HG03565 (cell line): ENCODE measurements at regions not wholly inside any gene's neighbourhood (a gene's known extent, or its start where the extent isn't known, plus 50 kb on each side); places are given as distances from the start of the nearest gene placed in this dataset.

Experiments used
- ATAC-seq: cut with Tn5 transposase; IDR thresholded peaks from one replicate; pipeline ENCODE4 v1.9.1; 2021; ENCODE audit warnings: mild to moderate bottlenecking, moderate library complexity; ENCODE audit not compliant: unreplicated experiment

DNA sequence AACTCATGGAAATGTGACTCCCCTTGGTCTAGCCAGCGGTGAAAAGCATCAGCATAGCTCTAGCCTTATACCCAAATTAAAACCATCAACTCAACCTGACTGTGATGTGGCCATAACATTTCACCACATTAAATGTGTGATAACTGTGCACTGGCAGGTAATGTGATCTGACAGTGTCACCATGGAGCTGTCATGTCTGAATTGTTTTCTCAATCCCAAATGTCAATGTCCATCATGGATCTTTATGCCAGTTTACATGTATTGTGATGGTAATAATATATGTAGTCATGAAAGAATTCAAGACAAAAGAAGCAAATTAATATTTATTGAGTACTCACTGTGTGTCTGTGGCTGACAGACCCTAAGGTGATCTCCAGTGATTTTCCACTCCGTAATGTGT, 213.4 kb upstream of the EOMES start:
- no peak for ATAC-seq

DNA sequence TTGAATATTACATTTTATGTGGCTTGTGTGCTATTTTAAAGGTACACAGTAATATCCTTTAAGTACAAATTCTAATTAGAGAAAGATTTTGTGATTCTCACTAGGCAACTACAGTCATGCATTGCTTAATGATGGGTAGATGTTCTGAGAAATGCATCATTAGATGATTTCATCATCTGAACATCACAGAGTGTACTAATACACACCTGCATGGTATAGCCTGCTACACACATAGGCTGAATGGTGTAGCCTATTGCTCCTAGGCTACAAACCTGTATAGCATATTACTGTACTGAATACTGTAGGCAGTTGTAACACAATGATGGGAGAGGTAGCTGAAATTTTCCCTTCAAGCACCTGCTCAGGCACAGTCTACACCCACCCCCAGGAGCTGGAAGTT, 217.4 kb upstream of the EOMES start:
- no peak for ATAC-seq

DNA sequence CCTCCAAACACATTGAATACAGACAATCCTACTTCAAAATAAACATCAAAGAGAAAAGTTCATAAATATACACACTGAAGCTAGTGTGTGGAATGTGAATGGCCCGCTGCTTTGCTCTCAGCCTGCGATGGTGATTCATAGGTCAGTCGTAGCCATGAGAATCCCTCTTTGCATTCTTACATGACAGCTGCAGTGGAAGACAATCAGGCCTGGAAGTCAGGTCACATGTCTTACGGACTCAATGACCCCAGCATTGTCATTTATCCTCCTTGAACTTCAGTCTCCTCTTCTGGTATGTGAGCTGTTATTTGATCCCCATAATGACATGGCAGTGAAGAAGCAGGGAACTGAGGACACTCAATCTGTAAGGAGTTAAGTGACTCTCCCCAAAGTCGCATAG, 217.8 kb upstream of the EOMES start:
- no peak for ATAC-seq

DNA sequence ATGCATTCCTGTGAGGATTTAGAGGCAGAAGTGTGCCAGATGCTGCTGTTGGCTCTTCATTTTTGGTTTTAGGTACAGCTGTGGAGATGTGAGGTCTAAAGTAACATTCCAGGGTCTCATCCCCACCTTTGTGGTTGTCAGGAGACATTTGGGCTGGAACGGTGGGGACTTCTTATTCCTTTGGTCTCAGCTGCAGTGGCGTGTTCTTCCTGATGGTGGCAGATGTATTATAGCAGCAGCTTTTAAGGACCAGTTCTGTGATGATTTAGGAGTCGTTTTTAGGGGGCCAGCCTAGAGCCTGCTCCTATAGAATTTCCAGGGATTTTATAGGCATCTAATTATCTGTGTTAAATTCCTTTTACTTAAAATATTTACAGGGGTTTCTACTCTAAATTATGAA, 221.0 kb upstream of the EOMES start:
- ATAC-seq, result no peak

DNA sequence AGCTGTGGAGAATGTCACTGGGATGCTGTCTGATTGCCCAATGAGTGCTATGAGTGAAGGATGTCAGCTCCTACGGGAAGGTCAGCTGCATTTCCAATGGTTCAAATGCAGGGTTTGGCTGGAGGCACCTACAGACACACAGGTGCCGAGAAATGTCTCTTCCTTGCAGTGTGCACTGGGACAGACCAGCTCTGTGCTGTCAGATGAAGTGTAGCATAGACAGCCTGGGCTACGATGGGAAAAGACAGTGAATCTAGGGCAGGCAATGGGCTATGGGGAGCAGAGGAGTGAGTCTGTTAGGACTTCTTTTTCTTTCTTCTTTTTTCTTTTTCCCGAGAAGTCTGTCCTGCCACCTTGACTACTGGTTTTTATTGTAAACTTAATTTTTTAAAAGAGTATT, 223.1 kb upstream of the EOMES start:
- no peak for ATAC-seq

DNA sequence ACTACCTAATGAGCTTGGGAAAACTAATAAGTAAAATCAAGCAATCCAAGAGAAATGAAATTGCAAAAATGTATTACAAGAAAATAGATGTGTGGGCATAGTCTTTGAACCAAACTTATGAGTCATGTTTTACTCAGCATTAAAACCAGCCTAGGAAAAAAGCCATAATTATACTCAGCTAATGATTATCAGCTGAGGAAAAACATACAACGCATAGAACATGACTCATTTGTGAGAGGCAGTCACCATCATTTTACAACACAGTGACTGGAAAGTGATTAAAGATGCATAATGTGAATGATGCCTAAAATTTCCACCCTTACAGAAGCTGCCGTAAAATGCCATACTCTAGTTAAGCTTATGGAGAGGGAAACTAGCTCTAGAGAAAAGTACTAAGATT, 238.0 kb upstream of the EOMES start:
- no peak for ATAC-seq

DNA sequence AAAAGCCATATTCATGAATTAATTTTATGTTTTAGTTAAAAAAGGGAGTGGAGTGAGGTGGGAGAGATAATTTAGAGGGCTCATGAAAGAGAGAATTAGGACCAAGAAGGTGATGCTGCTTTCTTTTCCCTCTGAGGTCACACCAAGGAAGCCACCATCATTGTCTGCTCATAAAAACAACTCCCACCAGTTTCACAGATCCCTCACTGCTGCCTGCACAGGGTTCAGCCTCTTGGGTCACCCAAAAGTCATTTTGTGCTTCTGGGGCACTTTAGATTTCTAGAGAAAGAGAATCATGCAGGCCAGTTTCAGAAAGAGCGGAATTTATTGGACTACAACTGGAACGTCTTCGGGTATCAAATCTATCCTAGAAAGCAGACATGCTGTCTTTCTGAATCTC, 241.4 kb upstream of the EOMES start:
- ATAC-seq, result no peak

DNA sequence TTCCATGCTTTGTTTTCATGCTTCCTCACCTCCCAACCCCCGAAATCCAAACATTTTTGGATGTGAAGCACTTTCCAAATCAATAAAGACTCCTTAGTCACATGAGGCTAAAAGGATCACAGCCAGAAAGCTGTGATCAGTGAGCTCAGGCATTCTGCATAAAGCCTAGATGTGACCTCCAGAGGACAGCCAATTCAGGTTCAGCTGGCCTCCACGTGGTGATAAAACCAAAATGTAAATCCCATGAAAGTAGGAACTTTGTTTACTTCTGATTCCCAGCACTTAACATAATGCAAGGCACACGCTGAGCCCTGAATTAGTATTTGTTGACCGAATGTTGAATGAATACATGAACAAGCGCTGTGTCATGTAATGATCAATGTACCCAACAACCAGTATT, 249.5 kb upstream of the EOMES start:
- ATAC-seq, result no peak

DNA sequence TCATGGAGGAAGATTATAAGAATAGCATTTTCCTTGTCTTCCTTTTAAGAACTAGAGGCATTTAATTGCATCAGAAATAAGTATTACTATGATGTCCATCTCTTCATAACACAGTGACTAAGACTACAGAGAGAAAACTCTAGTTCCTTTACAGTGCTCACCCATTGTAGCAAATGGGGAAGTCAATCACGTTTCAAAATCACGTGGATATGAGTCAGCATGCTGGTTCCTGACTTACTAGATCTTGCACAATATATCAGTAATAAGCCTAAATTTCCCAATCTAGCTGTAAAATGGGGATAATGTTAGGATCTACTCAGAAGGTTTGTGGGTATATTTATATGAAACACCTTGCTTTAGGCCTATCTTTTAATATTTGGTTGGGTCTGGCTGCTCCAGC, 254.8 kb upstream of the EOMES start:
- peak; percentile 75 for ATAC-seq

DNA sequence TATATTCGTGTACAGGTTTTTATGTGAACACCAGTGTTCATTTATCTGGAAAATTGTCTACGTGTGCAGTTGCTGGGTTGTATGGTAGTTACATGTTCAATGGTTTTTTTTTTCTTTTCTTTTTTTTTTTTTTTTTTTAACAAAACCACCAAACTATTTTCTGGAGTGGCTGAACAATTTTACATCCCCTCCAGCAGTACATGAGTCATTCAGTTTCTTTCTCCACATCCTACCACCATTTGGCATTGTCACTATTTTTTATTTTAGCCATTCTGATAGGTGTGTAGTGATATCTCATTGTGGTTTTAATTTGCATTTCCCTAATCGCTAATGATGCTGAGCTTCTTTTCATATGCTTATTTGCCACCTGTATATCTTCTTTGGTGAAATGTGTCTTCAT, 256.3 kb upstream of the EOMES start:
- ATAC-seq, result no peak

DNA sequence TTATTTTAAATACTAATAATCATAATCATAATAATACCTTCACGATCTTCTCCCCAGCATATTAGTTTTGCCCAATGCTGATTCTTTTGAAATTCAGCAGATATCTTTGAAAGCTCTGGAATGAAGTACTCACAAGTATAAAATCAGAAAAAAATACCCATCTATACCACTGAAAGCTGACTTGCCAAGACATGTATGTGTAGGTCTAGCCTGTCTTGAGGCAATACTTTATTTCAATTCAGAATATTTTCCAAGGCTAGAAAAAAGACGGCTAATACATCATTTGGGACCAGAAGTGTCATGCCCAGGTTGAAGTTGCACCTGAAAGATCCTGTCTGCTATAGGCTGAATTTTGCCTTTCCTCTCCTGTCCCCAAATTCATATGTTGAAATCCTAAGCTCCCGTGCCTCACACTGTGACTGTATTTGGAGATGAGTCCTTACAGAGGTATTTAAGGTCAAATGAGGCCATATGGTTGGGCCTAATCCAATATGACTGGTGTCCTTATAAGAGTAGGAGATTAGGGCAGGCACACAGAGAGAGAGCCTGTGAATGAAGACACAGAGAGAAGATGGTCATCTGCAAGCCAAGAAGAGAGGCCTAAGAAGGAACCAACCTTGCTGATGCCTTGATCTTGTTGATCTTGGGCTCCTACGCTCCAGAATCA, 255.9 kb upstream of the CMC1 start:
- ATAC-seq, result no peak

DNA sequence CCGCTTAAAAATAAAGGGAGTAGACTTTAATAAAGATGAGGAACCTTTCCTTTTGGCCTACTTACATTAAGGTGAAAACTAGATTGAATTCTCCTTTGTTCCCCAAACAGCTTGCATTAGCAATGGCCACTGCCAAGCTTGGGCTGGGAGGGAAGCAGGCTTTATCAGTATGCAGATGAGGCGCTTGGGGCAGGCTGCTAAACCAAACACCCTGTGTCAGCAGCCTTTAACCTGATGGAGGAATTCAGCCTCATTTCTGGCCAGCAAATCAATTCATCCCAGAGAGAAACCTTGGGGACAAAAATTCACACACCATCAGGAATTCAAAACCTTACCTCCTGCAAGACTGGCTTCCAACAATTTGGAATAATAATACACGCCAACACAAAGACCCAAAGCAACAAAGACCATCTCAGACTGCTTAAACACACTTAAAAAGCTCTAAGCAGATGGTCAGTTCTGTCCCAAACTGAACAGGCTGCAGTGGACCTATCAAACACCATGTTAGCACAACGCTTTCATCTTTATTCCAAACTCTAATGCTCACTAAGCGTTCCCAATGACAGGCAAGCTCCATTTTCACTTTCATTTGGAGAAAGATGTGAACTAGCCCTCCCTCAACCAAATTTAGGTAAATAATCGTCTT, 255.1 kb upstream of the CMC1 start:
- no peak for ATAC-seq

DNA sequence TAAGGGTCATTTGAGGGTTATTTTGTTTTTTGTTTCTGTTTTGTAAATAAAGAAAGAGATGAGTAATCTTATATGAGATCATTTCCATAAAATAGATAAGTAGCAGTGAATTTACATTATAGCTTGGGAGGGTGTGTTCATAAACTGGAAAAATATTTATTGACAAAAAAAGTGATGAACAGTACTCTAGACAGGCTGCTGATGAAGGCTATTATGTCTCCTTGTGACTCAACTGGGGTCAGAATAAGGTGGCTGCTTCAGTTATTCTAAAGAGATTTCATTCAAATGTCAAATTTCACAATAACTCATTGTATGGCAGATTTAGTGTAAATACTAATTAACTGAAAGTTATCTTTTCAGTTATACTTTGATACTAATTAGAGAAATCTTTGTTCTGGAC, 251.1 kb upstream of the CMC1 start:
- ATAC-seq, result no peak

DNA sequence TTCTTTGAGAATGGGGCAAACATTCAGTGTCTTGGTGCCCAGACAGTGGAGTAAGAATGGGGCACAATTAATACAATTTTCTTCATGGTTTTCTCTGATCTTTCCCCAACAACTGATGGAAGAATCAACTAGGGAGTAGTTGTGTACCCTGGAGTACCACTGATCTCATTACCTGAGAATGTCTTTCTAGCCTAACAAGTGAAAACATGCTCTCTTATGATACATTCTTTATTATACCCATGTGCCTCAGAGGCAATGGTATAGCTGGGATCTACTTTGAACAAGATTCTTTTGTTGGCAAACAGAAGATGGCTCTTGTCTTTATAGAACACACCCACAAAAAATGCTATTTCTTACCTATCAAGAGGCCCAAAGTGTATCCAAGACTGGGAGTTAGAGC, 250.6 kb upstream of the CMC1 start:
- ATAC-seq, result no peak

DNA sequence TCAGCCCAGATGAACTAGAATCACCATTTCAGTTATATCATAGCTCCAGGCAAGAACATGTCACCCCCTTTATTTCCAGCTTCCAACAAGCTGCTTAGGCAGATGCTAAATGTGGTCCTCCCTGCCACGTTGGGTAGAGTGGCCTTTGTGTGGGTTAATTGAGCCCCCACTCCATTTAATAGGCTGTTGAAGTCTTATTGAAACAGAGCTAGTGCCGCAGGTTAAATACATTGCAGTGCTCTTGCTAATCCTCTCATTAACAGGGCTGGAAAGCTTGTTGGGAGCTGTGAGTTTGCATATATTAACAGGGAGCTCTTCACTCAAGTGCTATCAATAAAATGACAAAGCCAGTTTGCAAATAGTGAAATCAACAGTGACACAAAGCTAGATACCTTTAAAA, 248.4 kb upstream of the CMC1 start:
- ATAC-seq, result no peak

DNA sequence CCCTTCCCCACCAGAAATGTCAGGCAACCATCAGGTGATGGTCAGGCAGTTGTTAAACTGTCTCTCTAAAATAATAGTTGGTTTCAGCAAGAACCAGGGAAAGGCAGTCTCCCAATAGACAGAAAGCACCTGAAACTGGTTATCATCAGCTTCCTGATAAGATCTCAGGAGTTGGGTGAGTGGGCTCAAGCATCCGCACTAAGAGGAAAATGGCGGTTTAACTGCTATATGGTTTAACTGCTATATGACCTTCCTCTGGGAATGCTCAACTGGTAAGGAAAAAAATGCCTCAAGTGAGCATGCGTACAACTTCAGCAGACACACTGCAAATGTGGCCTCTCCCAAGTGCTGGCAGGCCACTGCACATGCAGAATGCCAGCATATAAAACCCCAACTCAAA, 240.8 kb upstream of the CMC1 start:
- ATAC-seq, result no peak

DNA sequence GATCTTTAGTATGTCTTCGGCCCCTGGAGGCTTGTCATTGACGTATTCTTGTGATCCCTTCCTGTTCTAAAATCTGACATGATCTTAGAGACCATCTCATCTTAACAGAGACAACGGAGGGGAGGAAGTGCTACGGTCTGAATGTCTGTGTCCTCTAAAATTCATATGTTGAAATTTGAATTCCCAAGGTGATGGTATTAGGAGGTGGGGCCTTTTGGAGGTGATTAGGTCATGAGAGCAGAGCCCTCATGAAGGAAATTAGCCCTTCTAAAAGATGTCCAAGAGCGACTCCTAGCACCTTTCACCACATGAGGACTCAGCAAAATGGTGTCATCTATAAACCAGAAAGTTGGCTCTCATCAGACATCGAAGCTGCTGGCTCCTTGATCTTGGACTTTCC, 233.2 kb upstream of the CMC1 start:
- no peak for ATAC-seq

DNA sequence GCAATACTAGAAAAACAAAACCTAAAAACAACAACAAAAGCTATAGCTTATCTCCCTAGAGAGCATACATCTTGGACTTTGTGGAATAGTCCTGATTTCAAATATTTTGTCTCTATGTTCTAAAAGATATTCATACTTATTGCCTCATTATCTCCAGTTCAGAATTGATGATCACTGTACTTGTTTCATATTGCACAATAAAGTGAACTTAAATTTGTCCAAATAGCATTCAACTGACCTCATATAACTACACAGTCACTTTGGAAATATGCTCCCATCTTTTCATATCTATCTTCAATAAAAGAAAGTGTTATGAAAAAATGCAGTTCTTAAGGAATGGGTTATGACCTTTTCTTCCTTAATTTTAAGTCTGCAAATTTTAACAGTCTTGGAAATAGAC, 228.6 kb upstream of the CMC1 start:
- no peak for ATAC-seq

DNA sequence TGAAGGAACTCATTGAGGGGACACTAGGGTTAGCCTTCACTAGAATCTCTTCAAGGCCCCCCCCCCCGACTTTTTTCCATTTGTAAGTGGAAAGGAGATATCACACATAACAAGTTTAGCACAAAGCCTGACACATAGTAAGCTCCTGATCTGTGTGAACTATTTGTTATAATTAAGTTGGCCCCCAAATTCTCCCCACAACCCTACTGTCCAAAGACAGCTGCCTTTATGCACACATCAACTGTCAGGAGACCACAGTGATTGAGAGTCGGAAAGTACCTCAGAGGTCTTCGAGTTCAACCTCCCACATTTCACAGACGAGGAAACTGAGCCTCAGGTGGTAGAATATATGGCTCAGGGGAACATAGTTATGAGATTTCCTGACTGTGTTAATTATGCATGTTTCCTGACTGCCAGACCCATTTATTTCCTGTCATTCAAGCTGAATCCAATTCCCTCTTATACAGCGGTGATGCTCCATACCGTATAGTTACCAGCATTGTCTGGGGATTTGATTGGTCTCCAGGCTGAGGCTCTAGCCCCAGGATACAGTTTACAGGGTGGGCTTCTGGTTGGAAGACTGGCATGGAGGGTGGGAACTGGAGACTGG, 227.4 kb upstream of the CMC1 start:
- no peak for ATAC-seq

DNA sequence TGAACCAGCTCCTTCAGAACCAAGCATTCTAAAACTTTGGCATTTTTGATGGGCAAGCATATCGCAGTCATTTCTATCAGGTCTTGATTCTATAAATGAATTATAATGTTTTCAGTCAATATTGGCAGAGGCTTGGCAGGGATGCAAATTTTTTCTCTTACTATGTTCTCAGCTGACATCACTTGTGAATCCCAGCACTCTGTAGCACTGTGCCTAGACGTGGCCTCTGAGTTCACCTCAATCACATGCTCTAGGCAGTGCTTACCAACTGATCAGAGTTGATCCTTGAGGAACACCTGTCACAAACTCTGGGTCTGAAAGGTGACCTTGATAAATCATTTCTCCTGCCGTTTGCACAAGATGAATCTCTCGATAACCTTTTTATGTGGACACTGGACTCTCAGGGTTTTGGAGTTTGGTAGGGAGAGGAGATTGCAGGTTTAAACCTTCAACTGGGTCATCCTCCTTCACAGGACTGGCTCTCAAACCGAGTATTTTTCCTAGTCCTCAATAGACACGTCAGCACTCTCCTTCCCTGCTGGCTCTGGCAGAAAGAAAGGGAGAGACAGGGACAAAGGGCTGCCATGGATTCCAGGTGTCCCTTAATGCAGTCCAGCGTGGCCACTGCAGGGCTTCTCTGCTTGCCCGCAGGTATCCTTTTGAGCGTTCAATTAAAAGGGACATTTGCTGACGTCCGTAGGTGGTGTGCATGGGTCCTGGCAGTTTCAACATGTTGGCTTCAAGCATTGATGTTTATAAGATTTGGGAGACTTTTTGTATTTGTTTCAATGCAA, 222.3 kb upstream of the CMC1 start:
- ATAC-seq, result no peak

DNA sequence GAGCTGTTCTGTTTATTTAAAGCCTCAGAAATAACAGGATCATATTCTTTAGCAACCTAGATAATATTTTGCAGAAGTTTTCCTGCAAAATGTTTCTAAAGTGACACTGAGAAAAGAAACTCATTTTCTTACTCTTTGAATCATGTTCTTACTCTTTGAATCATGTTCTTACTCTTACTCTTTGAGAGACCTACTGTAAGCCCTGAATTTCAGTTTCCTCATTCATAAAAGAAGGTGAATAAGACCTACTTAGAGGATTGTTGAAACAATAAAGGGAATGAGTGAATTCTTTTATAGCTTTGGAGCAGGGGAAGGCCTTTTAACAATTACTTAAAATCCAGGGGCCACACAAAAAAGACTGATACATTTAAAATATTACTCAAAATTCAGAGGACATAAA, 221.7 kb upstream of the CMC1 start:
- ATAC-seq, result no peak

DNA sequence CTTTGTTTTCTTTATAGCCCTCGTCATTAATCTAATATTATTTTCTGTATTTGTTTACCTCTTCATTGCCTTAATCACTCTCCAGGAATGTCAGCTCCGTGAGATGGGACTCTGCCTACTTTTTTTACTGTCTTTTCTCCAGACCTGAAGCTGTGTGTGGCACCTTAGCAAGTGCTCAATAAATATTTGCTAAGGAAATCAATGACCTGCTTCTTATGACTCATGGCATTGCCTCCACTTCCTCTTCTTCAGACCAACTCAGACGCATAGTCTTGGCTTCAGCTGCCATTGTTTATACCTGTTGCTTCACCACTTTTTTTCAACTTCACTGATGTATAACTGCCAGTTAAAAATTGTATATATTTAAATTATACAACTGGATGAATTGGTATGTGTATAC, 218.5 kb upstream of the CMC1 start:
- no peak for ATAC-seq
